Left forelimb (tissue), 1 donor: ENCODE measurements at regions not wholly inside any gene's neighbourhood (a gene's known extent, or its start where the extent isn't known, plus 50 kb on each side); places are given as distances from the start of the nearest gene placed in this dataset.
"Not testable (repeated sequence)": the region's sequence is repeated elsewhere in the genome, so short reads cannot be mapped to it uniquely, and the experiment has no call there.

ENCODE experiments used
- DNase-seq: peaks from one replicate; pipeline ENCODE4 v3.0.0-alpha.2; 2018; ENCODE audit warnings: low spot score

DNA sequence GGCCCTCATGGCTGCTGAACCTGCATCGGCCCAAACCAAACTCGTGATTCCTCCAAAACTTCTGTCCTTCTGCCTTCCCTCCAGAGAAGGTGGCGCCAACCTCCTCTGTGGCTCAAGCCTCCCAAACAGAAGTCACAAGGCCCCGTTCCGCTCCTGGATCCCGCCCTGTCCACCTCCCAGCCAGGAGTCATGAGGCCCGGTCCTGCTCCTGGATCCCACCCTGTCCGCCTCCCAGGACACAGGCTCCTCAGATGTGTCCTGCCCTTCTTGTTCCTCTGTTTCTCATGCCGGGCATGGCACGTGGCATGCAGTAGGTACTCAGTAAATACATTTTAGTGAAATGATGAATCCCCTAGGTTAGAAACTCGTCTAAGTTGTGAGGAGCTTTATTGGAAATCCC is 94.2 kb upstream of the SFSWAP start:
- no peak for DNase-seq

DNA sequence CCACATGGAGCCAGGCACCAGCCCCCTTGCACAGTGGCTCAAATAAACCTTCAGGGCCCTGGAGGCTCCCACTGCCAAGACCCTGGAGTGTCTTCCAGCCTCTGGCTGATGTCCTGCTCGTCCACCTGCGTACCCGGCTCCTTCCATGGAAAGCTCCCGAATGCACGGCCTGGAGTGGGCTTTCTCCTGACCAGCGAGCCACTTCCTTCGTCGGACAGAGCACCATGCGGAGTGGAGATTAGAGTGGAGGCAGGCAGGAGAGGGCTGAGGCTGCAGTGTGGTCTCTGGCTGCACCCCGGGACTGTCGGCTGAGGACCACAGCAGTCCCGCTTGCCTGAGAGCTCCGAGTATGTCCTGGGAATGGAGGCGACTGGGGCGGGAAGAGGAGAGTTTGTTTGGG is 93.7 kb upstream of the SFSWAP start:
- DNase-seq: no peak

DNA sequence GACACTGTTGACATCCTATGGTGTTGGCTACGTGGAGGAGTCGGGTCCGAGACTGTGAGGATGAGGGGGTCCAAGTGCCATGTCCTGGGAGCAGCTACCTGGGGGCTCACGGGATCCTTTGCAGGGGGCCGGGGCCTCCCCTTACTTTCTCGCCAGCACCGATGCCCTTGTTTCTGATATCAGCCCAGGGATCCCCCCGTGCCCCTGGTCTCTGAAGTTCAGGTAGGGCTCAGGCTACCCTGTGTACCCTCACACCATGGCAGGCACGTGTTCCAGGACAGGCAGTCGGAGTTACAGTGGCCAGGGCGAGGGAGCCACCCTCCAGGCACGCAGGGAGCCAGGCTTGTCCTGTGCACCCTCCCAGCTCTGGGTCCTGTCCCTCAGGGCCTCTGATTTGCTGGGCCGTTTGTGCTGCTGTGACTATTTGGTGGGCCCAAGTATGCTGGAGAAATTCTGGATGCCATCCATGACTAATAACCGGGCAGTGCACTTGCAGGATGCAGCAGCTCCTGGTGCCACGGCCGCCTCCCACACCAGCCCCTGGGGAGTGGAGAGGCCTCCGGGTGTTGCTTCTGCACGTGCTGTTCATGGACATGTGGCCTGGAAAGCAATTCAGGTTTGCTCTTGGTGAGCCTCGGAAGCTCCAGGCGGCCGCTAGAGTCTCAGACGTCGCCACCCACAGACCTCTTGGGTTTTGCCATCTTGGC is 93.1 kb upstream of the SFSWAP start:
- no peak for DNase-seq

DNA sequence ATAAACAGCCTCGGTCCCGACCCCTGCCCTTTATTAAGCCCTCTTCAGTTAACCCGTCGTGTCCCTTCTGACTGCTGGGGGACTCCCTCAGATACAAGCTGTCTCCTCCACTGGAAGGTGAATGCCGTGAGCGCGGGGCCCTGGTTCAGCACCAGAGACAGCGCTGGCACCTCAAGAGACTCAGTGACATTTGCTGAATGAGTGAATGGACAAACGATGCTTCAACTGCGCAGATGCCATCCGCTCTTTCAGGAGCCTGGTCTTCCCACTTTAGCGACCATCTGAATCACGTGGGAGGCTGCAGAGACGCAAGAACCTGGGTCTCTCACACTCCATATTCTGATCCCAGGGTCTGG is 92.6 kb upstream of the SFSWAP start:
- no peak for DNase-seq

DNA sequence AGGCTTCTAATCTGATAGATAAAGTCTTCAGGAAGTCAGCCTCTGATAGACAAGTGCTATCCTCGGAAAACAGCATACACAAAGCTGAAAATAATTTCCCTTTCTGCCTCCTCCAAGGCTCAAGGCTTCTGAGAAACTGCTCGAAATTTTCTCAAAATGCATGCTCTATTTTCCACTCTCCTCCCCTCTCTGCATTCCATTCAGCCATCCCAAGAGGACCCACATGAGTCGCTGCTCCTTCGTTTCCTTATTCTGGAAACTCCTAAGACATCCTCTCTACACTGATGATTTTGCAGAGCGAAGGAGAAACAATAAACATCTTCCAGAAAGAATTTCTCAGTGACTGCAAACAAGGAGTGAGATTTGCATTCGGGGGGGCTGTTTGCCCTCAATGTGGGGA is 92.2 kb upstream of the SFSWAP start:
- DNase-seq: no peak

DNA sequence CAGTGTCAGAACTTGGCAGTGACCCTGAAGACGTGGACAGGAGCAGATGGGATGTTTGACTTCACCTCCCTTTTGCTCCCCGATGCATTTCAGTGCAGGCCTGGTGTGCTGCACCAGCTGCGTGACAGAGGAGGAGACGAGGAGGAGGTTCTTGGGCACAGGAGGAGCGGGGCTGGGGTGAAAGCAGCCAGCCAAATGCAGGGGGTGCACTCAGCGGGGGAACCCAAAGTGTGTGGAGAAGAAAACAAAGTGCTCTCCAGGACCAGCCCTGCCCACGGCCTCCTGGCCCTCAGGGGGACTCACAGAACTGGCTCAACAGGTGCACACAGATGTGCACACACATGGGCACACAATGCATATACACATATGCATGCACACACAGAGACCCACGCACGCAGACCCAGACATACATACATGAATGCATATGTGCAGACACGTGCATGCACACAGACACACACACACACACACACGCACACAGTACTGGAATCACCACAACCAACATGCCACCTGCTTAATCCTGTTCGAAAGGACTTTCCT is 91.7 kb upstream of the SFSWAP start:
- no peak for DNase-seq

DNA sequence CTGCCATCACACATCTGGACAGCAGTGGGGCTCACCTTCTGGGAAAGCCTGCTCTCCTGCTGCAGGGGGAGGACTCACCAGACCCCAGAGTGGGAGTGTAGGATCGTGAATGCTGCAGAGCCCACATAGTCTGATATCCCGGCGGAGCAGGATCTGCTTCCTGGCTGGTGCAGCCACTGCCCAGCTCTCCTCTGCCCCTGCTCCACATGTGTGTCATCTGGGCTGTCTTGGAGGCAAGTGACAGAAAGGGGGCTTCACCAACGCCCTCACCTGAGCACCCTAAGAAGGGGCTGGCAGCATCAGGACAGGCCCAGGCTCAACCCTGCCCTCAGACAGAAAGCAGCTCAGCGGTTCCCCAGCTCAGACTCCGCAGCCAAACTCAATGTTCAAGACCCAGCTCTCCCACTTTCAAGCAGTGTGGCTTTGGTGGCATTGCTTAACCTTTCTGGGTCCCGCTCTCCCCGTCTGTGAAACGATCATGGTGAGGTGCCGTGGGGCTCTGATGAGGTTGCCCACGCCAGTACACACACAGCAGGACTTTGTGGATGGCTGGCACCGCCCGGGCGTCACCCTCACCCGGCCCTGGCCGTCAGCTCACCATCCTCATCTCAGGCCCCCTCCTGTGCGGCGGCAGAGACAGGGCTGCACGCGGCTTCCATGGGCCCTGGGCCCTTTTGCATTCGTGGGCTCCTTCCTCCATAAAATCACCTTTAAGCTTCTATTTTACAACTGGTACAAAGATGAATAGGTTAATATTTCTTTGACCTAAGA is 91.0 kb upstream of the SFSWAP start:
- DNase-seq: no peak

DNA sequence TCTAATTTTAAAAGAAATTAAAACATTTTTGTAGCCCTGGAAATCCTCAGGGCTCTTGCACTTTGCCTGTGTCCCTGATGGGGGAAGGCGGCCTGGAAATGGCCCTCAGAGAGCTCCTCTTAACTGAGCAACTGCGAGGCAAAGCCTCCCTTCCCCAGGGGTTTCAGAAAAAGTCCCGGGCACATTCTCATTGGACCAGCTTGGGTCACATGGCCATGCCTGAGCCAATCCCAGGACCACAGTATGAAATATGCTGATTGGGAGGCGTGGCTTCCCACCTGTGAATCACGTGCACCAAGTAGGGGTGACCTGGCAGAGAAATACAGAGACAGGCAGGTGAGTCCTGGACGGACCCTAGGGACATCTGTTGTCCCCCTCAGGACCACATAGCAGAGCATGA is 90.4 kb upstream of the SFSWAP start:
- no peak for DNase-seq

DNA sequence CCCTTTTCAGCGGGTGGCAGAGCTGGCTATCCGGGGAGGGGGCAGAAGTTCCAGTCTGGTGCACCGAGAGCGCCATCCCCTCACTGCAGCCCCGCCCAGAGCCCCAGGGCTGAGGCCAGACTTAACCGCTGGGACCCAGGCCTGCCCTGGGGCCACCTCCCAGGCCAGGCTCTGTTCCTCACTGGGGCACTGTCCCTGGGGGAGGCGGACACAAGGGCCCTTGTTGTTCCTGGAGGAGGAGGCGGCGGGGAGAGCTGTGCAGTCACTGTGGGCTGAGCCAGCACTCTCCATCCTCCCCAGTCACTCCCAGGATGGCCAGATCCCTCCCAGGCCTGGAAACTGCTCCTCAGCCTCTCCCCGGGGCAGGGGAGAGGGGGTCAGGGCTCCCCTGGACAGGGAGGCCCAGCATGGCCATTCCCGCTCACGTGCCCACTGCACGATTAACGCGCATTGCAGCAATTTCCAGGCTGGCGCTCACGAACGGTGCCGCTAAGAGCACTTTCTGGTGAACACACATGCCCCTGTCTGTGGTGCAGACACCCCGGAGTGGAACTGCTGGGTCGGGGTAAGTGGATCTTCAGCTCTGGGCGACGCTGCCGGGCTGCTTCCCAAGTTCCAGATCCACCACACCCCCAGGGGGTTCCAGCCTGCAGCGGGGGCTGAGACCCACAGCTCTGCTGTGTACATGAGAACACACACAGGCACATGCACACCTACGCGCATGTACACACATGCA is 89.8 kb upstream of the SFSWAP start:
- DNase-seq: no peak

DNA sequence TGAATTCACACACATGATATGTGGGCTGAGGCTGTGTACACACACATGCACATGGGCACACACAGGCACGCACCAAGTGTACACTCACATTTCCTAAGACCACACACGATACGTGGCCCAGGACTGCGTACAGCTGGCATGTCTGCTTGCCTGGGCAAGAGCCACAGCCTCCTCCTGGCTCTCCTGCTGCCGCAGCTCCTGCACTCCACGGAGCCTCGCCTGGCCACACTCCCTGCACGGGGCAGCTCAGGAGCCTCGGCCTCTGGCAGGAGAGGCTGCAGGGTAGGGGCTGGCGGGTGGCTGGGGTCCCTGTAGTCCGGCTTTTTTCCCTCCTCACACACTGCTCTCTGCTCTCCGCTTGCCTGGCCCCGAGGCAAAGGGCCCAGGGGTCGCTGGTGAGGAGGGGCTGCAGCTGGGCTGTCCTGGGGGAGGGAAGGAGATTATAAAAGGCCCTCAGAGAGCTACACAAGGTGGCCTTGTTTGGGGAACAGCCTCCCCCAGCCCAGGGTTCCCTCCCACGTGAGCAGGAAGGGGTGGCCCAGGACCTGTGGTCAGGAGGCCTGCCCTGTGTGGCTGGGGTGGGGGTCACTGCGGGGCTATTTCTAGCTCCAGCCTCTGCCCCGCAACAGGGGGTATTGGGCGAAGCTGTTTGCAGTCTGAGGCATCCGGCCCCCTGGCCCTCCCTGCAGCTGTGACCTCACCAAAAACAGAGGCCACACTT is 89.0 kb upstream of the SFSWAP start:
- DNase-seq: no peak

DNA sequence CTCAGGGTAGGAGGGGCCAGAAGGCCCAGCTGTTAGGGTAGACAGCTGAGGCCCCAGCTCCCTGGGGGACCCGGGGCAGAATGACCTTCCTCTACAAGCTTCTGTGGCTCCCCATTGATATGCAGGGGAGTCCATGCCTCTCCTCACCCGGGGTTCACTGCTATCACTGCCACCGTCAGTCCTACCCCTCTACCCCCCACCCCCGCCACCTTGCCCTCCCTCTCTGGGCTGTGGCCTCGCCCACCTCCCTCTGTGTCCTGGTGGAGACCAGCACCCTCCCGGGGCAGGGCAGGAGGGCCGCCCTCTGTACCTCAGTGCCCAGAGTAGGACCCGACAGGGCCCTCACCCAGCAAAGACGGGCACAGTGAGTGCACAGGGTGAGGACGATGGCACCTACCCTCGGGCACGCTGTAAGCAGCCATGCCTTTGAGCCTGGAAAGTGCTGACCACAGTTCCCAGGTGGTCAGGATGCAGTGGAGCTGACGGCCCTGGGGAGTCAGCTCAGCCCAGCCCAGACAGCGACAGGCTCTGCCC is 88.4 kb upstream of the SFSWAP start:
- no peak for DNase-seq

DNA sequence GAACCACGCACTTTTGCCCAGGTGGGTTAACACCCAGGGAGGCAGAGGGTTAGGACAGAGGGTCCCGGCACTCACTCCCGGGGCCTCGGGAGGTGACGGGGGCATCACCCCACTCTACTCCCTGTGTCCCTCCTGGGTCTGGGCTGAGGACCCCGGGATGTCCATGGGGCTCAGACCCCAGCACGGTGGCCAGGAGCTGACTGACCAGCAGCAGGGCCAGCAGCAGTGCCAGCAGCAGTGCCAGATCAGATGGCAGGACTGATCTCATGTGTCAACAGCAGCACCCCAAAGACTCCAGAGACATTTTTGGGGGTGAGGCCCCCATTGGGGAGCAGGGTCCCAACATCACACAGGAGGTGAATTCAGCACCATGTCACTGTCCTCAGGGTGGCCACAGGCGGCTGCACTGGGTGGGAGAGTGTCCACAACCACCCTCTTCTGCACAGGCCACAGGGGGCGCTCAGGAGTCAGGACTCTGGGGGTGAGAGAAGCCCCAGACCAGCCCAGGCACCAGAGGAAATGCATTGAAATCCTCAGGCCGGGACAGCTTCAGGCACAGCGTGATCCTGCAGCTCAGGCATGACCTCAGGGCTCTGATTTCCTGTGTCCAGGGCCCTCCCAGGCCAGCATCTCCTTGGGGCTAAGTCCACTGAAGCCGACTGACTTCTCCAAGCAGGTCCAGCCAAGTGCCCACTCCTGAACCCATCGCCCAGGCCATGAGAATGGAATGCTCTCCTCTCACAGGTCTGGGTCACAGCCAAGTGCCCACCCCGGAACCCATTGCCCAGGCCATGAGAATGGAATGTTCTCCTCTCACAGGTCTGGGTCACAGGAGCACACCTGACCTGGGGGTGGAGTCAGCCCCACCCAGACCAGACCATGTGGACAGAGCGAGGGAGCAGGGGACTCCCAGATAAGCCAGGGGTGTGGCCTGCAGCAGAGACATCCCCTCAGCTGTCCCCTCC is 87.2 kb upstream of the SFSWAP start:
- not testable (repeated sequence) for DNase-seq

DNA sequence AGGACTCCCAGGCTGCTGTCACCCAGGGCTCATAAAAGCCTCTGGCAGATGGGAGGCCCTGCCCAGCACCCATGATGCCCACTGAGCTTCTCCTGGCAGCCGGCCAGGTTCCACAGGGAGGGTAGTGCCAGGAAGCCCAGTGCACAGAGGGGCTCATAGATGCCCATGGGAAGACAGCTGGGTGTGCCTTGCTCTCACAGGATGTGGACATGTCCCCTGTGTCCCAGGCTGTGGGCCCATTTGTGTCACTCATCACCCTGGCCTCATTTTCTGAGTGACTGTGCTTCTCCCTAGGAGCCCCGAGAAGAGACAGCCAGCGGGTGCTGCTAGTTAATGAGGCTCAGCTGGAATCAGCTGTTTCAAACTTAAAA is 86.5 kb upstream of the SFSWAP start:
- not testable (repeated sequence) for DNase-seq

DNA sequence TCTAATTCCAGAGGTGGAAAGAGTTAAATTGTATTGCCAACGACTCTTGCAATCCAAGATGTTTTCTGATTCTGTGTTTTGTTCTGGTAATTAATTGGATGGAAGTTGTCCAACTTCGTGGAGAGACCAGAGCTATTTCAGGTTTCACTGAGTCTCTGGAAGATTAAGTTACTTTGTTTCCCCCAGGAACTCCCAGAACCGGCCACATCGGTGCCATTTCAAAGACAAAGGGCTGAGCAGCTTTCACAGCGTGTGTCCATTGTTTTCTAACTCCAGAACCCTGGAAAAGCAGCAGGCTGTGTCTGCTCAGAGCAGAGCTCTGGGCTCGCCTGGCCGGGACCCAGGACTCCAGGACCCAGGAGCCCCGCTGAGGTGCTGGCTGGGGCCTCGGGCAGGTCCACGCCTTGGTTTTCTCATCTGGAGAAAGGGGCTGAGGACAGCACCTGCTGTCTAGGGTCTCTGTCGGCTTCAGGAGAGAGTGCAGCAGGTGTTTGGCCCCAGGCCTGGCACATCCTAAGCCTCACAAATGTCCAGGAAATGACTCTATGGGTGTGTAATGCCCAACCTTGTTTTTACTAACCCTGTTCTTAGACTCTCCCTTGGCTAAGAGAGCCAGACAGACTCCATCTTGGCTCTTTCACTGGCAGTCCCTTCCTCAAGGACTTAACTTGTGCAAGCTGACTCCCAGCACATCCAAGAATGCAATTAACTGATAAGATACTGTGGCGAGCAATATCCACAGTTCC is 86.0 kb upstream of the SFSWAP start:
- DNase-seq: not testable (repeated sequence)

DNA sequence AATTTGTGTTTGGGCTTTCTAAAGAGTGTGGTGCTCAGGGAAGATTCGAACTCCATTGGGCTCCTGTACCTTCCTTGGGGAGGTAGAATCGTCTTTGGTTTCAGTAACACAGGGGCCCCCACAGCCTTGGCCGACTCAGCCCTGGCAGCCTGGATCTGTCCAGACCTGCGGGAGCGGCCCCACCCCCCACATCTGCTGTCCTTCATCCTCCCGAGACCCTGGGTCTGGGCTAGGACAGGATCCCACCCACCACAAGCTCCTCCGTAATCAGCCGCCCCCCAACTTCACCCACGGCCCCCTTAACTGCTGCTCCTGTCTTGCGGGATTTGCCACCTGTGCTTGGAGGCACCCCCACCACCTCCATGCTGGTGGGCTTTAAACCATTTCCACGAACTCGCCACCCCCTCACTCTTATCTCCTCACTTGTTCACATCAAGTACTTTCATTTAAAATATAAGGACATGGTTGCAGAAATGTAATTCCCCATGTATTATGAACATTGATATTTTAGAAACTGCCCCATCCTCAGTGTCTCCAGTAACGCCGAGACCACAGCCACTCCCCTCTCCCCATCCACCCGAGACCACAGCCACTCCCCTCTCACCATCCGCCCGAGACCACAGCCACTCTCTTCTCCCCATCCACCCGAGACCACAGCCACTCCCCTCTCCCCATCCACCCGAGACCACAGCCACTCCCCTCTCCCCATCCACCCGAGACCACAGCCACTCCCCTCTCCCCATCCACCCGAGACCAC is 84.7 kb upstream of the SFSWAP start:
- not testable (repeated sequence) for DNase-seq

DNA sequence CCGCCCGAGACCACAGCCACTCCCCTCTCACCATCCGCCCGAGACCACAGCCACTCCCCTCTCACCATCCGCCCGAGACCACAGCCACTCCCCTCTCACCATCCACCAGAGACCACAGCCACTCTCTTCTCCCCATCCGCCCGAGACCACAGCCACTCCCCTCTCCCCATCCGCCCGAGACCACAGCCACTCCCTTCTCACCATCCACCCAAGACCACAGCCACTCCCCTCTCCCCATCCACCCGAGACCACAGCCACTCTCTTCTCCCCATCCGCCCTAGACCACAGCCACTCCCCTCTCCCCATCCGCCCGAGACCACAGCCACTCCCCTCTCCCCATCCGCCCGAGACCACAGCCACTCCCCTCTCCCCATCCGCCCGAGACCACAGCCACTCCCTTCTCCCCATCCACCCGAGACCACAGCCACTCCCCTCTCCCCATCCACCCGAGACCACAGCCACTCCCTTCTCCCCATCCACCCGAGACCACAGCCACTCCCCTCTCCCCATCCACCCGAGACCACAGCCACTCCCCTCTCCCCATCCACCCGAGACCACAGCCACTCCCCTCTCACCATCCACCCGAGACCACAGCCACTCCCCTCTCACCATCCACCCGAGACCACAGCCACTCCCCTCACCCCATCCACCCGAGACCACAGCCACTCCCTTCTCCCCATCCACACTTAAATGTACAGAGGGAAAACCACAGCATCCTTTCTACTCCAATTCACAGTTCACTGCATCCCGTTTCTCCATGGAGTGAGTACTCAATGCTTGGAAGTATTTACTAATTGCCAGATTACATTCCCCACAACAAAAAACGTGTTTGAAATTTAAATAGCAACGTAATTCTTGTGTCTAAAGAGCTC is 83.5 kb upstream of the SFSWAP start:
- DNase-seq: not testable (repeated sequence)

DNA sequence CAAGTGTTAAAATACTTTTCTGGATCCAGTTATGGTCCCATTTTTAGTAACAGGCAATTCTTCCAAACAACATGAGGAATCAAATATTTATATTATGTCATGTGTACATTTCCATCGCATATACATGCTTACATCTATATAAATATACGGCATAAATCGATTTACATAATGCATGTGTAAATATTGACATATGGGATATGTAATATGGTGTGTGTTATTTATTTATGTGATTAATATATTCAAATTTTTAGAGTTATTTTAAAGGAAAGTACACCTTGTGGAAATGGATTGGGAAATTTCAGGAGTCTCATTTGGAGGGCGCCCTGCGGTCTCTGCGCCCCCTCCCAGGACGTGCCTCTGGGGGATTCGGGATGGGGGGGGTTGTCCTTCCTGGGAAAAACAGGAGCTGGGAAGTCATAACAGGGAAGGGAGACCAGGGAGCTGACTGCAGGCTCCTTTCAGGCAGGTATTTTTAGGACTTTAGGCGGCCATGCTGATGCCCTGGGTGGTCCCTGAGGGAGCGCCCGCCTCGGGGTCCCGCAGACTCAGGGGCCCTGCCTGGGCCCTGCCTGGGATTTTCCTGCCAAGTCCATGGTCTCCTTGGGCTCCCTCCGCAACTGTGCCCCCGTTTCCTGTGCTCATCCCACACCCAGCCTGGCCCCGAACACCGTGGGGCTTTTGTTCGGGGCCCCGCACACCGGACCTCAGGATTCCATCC is 82.7 kb upstream of the SFSWAP start:
- no peak for DNase-seq
